ENCODE measurements at regions not wholly inside any gene's neighbourhood (a gene's known extent, or its start where the extent isn't known, plus 50 kb on each side); places are given as distances from the start of the nearest gene placed in this dataset.

- Mint-ChIP-seq H3K9me3 (peaks cover 5 to 16% of the 10 kb centered on the region in 2 donors), H3K27ac (no peak overlapping the region), H3K36me3 (peaks cover 0 to under 1% of the 10 kb centered on the region in 2 donors)
- DNase-seq (ENCODE audit: low spot score in 2 of 2) (no peak), ATAC-seq (no peak)
Observed at GRCh38 chr18:37769826-37770225, 204.2 kb upstream of the CELF4 start.

GRCh38 chr18:37764541-37765288, 199.1 kb upstream of the CELF4 start:
- no peaks in the 10 kb centered on the region for H3K36me3 Mint-ChIP-seq

GRCh38 chr18:37762076-37762621, 196.6 kb upstream of the CELF4 start:
- DNase-seq (ENCODE audit: low spot score in 2 of 2) (no peak), ATAC-seq (no peak)
- H3K27ac Mint-ChIP-seq, result no peak overlapping the region
- H3K36me3 Mint-ChIP-seq, result no peaks in the 10 kb centered on the region
- H3K9me3 Mint-ChIP-seq, result peaks cover 9 to 10% of the 10 kb centered on the region in 2 donors

More at GRCh38 chr18:37764541-37765288, 199.1 kb upstream of the CELF4 start:
- ATAC-seq (no peak), DNase-seq (ENCODE audit: low spot score in 2 of 2) (no peak)
- no peak overlapping the region for H3K27ac Mint-ChIP-seq
- peaks cover 9 to 22% of the 10 kb centered on the region in 2 donors for H3K9me3 Mint-ChIP-seq

GRCh38 chr18:37754141-37754540, 188.5 kb upstream of the CELF4 start:
- DNase-seq (ENCODE audit: low spot score in 2 of 2) (no peak), ATAC-seq (no peak)
- Mint-ChIP-seq H3K36me3 (no peaks in the 10 kb centered on the region), H3K27ac (no peak overlapping the region), H3K9me3 (peaks cover 8 to 10% of the 10 kb centered on the region in 2 donors)

- Mint-ChIP-seq H3K9me3 (peaks cover 0 to 7% of the 10 kb centered on the region in 2 donors), H3K36me3 (no peaks in the 10 kb centered on the region), H3K27ac (no peak overlapping the region)
- no peak for DNase-seq (ENCODE audit: low spot score in 2 of 2)
- no peak for ATAC-seq
Observed at GRCh38 chr18:37742436-37742835, 176.8 kb upstream of the CELF4 start.

GRCh38 chr18:37741032-37741623, 175.5 kb upstream of the CELF4 start:
- DNase-seq (ENCODE audit: low spot score in 2 of 2) (no peak), ATAC-seq (no peak)
- Mint-ChIP-seq H3K27ac (no peak overlapping the region), H3K9me3 (peaks cover 0 to 7% of the 10 kb centered on the region in 2 donors), H3K36me3 (no peaks in the 10 kb centered on the region)

GRCh38 chr18:37734406-37734805, 168.8 kb upstream of the CELF4 start:
- DNase-seq (ENCODE audit: low spot score in 2 of 2), result no peak
- Mint-ChIP-seq H3K27ac (no peak overlapping the region), H3K9me3 (peaks cover 11 to 14% of the 10 kb centered on the region in 2 donors), H3K36me3 (no peaks in the 10 kb centered on the region)
- no peak for ATAC-seq

- ATAC-seq (no peak), DNase-seq (ENCODE audit: low spot score in 2 of 2) (no peak)
- Mint-ChIP-seq H3K9me3 (peaks cover 11 to 18% of the 10 kb centered on the region in 2 donors), H3K27ac (no peak overlapping the region), H3K36me3 (no peaks in the 10 kb centered on the region)
Observed at GRCh38 chr18:37729716-37730115, 164.1 kb upstream of the CELF4 start.

GRCh38 chr18:37724206-37724605, 158.6 kb upstream of the CELF4 start:
- peaks cover 10 to 16% of the 10 kb centered on the region in 2 donors for H3K9me3 Mint-ChIP-seq
- DNase-seq (ENCODE audit: low spot score in 2 of 2), result no peak
- ATAC-seq, result no peak
- H3K36me3 Mint-ChIP-seq, result no peaks in the 10 kb centered on the region
- H3K27ac Mint-ChIP-seq, result no peak overlapping the region

GRCh38 chr18:37721544-37722522, 156.2 kb upstream of the CELF4 start:
- ATAC-seq, result no peak
- peak overlapping the region in 1 of 2 donors; percentile 44 for H3K27ac Mint-ChIP-seq
- no peak for DNase-seq (ENCODE audit: low spot score in 2 of 2)
- no peaks in the 10 kb centered on the region for H3K36me3 Mint-ChIP-seq
- H3K9me3 Mint-ChIP-seq, result peaks cover 10 to 14% of the 10 kb centered on the region in 2 donors

GRCh38 chr18:37720663-37721062, 155.1 kb upstream of the CELF4 start:
- DNase-seq (ENCODE audit: low spot score in 2 of 2) (no peak), ATAC-seq (no peak)
- H3K36me3 Mint-ChIP-seq, result no peaks in the 10 kb centered on the region
- no peak overlapping the region for H3K27ac Mint-ChIP-seq
- peaks cover 10 to 14% of the 10 kb centered on the region in 2 donors for H3K9me3 Mint-ChIP-seq

GRCh38 chr18:37717656-37718055, 152.1 kb upstream of the CELF4 start:
- Mint-ChIP-seq H3K9me3 (peaks cover 18 to 19% of the 10 kb centered on the region in 2 donors), H3K27ac (no peak overlapping the region), H3K36me3 (no peaks in the 10 kb centered on the region)
- DNase-seq (ENCODE audit: low spot score in 2 of 2) (no peak), ATAC-seq (no peak)

- Mint-ChIP-seq H3K36me3 (no peaks in the 10 kb centered on the region), H3K27ac (no peak overlapping the region), H3K9me3 (peaks cover 18 to 19% of the 10 kb centered on the region in 2 donors)
- DNase-seq (ENCODE audit: low spot score in 2 of 2) (no peak), ATAC-seq (no peak)
Observed at GRCh38 chr18:37717098-37717497, 151.5 kb upstream of the CELF4 start.

- Mint-ChIP-seq H3K27ac (no peak overlapping the region), H3K36me3 (no peaks in the 10 kb centered on the region), H3K9me3 (peaks cover 13 to 19% of the 10 kb centered on the region in 2 donors)
- ATAC-seq, result no peak
- DNase-seq (ENCODE audit: low spot score in 2 of 2), result no peak
Observed at GRCh38 chr18:37716106-37716735, 150.6 kb upstream of the CELF4 start.

GRCh38 chr18:37714691-37715090, 149.1 kb upstream of the CELF4 start:
- Mint-ChIP-seq H3K9me3 (peaks cover 13 to 18% of the 10 kb centered on the region in 2 donors), H3K36me3 (no peaks in the 10 kb centered on the region), H3K27ac (no peak overlapping the region)
- DNase-seq (ENCODE audit: low spot score in 2 of 2) (no peak), ATAC-seq (no peak)

GRCh38 chr18:37712776-37713175, 147.2 kb upstream of the CELF4 start:
- H3K9me3 Mint-ChIP-seq, result peaks cover 12 to 13% of the 10 kb centered on the region in 2 donors
- H3K27ac Mint-ChIP-seq, result no peak overlapping the region
- H3K36me3 Mint-ChIP-seq, result no peaks in the 10 kb centered on the region
- no peak for DNase-seq (ENCODE audit: low spot score in 2 of 2)
- no peak for ATAC-seq

Data from activated naive CD4-positive, alpha-beta T cell treated with anti-CD3 and anti-CD28 coated beads, Interleukin-2, amount 50 U/mL, for 72 hours (primary cell).